H9 (cell line): ENCODE measurements at regions not wholly inside any gene's neighbourhood (a gene's known extent, or its start where the extent isn't known, plus 50 kb on each side); places are given as distances from the start of the nearest gene placed in this dataset.

Experiments used
- DNase-seq: peaks from one replicate; pipeline ENCODE4 v3.0.0-alpha.2; 2017
- H2AFZ ChIP-seq: one replicate; pipeline ENCODE4 v1.6.1; 2013; ENCODE audit warnings: mild to moderate bottlenecking, low read length, control low read depth, moderate library complexity
- H2AK5ac ChIP-seq: 2 replicates; pipeline ENCODE4 v1.6.1; 2013; ENCODE audit warnings: low read length, control low read depth, mixed read lengths; ENCODE audit not compliant: insufficient read length
- H2BK120ac ChIP-seq: one replicate; pipeline ENCODE4 v1.6.1; 2013; ENCODE audit warnings: low read depth, mild to moderate bottlenecking, low read length, control low read depth, inconsistent platforms; ENCODE audit not compliant: poor library complexity, severe bottlenecking
- H2BK12ac ChIP-seq: 2 replicates; pipeline ENCODE4 v1.6.1; 2013; ENCODE audit warnings: low read length, control low read depth, mixed read lengths, low read depth; ENCODE audit not compliant: insufficient read length
- H2BK15ac ChIP-seq: 2 replicates; pipeline ENCODE4 v1.6.1; 2013; ENCODE audit warnings: low read depth, low read length, control low read depth
- H2BK20ac ChIP-seq: one replicate; pipeline ENCODE4 v1.6.1; 2013; ENCODE audit warnings: low read depth, mild to moderate bottlenecking, low read length, control low read depth, inconsistent platforms; ENCODE audit not compliant: poor library complexity, severe bottlenecking
- H2BK5ac ChIP-seq: 2 replicates; pipeline ENCODE4 v1.6.1; 2013; ENCODE audit warnings: low read length, control low read depth, mixed read lengths; ENCODE audit not compliant: insufficient read length
- H3K14ac ChIP-seq: 2 replicates; pipeline ENCODE4 v1.6.1; 2013; ENCODE audit warnings: low read length, control low read depth; ENCODE audit not compliant: insufficient read depth
- H3K18ac ChIP-seq: 2 replicates; pipeline ENCODE4 v1.6.1; 2013; ENCODE audit warnings: low read depth, mild to moderate bottlenecking, mixed read lengths, low read length, control low read depth; ENCODE audit not compliant: insufficient read length
- H3K23ac ChIP-seq: 2 replicates; pipeline ENCODE4 v1.6.1; 2013; ENCODE audit warnings: low read length, control low read depth, mixed read lengths, low read depth; ENCODE audit not compliant: insufficient read length
- H3K23me2 ChIP-seq: 2 replicates; pipeline ENCODE4 v1.6.1; 2013; ENCODE audit warnings: low read depth, mild to moderate bottlenecking, mixed read lengths, low read length, control low read depth; ENCODE audit not compliant: insufficient read length, poor library complexity, severe bottlenecking
- H3K27ac ChIP-seq: 2 replicates; pipeline ENCODE4 v1.5.1; 2013; ENCODE audit warnings: low read length, control low read depth, mixed read lengths, low read depth; ENCODE audit not compliant: insufficient read length
- H3K27me3 ChIP-seq: 2 replicates; pipeline ENCODE4 v1.6.1; 2013; ENCODE audit warnings: low read length, control low read depth, inconsistent platforms; ENCODE audit not compliant: insufficient read depth
- H3K4ac ChIP-seq: 2 replicates; pipeline ENCODE4 v1.6.1; 2013; ENCODE audit warnings: low read depth, mild to moderate bottlenecking, control low read depth, inconsistent platforms, low read length, moderate library complexity
- H3K4me1 ChIP-seq: 2 replicates; pipeline ENCODE4 v1.6.1; 2013; ENCODE audit warnings: low read length, control low read depth, inconsistent platforms; ENCODE audit not compliant: insufficient read depth
- H3K4me2 ChIP-seq: 2 replicates; pipeline ENCODE4 v1.6.1; 2013; ENCODE audit warnings: low read length, control low read depth, mixed read lengths; ENCODE audit not compliant: insufficient read length, insufficient read depth
- H3K56ac ChIP-seq: 2 replicates; pipeline ENCODE4 v1.6.1; 2013; ENCODE audit warnings: low read depth, mild to moderate bottlenecking, mixed read lengths, low read length, control low read depth; ENCODE audit not compliant: insufficient read length
- H3K79me1 ChIP-seq: 2 replicates; pipeline ENCODE4 v1.6.1; 2013; ENCODE audit warnings: low read depth, mild to moderate bottlenecking, moderate library complexity, low read length, control low read depth, inconsistent platforms; ENCODE audit not compliant: insufficient read depth, poor library complexity, severe bottlenecking
- H3K79me2 ChIP-seq: 2 replicates; pipeline ENCODE4 v1.6.1; 2013; ENCODE audit warnings: low read length, control low read depth, inconsistent platforms; ENCODE audit not compliant: insufficient read depth
- H3K9ac ChIP-seq: 2 replicates; pipeline ENCODE4 v1.6.1; 2013; ENCODE audit warnings: low read length, control low read depth, mixed read lengths; ENCODE audit not compliant: insufficient read length; ENCODE audit errors: extremely low read depth
- H3K9me3 ChIP-seq: one replicate; pipeline ENCODE4 v1.6.1; 2013; ENCODE audit warnings: low read depth, low read length, inconsistent platforms; ENCODE audit not compliant: control insufficient read depth
- H3T11ph ChIP-seq: one replicate; pipeline ENCODE4 v1.6.1; 2013; ENCODE audit warnings: mild to moderate bottlenecking, low read length, control low read depth, inconsistent platforms
- H4K20me1 ChIP-seq: one replicate; pipeline ENCODE4 v1.6.1; 2013; ENCODE audit not compliant: control insufficient read depth, insufficient read length, insufficient read depth
- H4K5ac ChIP-seq: 2 replicates; pipeline ENCODE4 v1.6.1; 2013; ENCODE audit warnings: low read depth, mild to moderate bottlenecking, mixed read lengths, low read length, control low read depth; ENCODE audit not compliant: insufficient read length
- H4K8ac ChIP-seq: replicated peaks from 2 replicates; pipeline ENCODE4 v1.6.1; 2013; ENCODE audit warnings: low read length, control low read depth, mixed read lengths, low read depth; ENCODE audit not compliant: insufficient read length
- H4K91ac ChIP-seq: 2 replicates; pipeline ENCODE4 v1.6.1; 2013; ENCODE audit warnings: low read depth, mild to moderate bottlenecking, moderate library complexity, mixed read lengths, low read length, control low read depth; ENCODE audit not compliant: insufficient read length
- H3K27ac Mint-ChIP-seq, 3 experiments: 2 replicates in 2 of 3; 3 replicates in 1 of 3; pipeline ENCODE4 v1.8.0; 2020 to 2021; ENCODE audit warnings: mixed read lengths in 3 of 3, mild to moderate bottlenecking in 1 of 3, moderate library complexity in 1 of 3
- H3K27me3 Mint-ChIP-seq: 2 replicates; pipeline ENCODE4 v1.8.0; 2021; ENCODE audit warnings: low read depth, mild to moderate bottlenecking, moderate library complexity, mixed read lengths
- H3K36me3 Mint-ChIP-seq, 3 experiments: 2 replicates in 2 of 3; 3 replicates in 1 of 3; pipeline ENCODE4 v1.8.0; 2020 to 2021; ENCODE audit warnings: low read depth in 3 of 3, mixed read lengths in 3 of 3; ENCODE audit not compliant: insufficient read depth in 1 of 3
- H3K4me1 Mint-ChIP-seq, 2 experiments: 2 replicates each; pipeline ENCODE4 v1.8.0; 2020; ENCODE audit warnings: mixed read lengths in 2 of 2
- H3K4me3 Mint-ChIP-seq, 2 experiments: 2 replicates in 1 of 2; 3 replicates in 1 of 2; pipeline ENCODE4 v1.8.0; 2020 to 2021; ENCODE audit warnings: mild to moderate bottlenecking in 2 of 2, mixed read lengths in 2 of 2, moderate library complexity in 1 of 2
- H3K9me3 Mint-ChIP-seq, 2 experiments: 2 replicates in 1 of 2; 3 replicates in 1 of 2; pipeline ENCODE4 v1.8.0; 2020; ENCODE audit warnings: mild to moderate bottlenecking in 2 of 2, mixed read lengths in 2 of 2, moderate library complexity in 1 of 2
- CTCF ChIP-seq: fragments of 200-600 bp; sonication (generic); conservative IDR thresholded peaks from 3 replicates; pipeline ENCODE4 v1.8.0; 2021; ENCODE audit warnings: antibody characterized with exemption, mild to moderate bottlenecking
- WGBS: extraction: QIAGEN DNeasy Blood & Tissue Kit; methylation state at CpG from one replicate; pipeline ENCODE4 v1.1.7; 2013; ENCODE audit warnings: missing lambda C conversion rate, low lambda C conversion rate, mixed read lengths; ENCODE audit not compliant: insufficient read length; ENCODE audit errors: extremely low coverage; 5-methylcytosine and 5-hydroxymethylcytosine counted together

GRCh38 chr1:10860682-10861081 is 64.2 kb upstream of the CASZ1 start:
- no peak overlapping the region for H4K91ac ChIP-seq
- H4K20me1 ChIP-seq, result no peaks in the 10 kb centered on the region
- no peaks in the 10 kb centered on the region for H3K9me3 Mint-ChIP-seq
- no peaks in the 10 kb centered on the region for H3K27me3 ChIP-seq
- no peak overlapping the region for H2AFZ ChIP-seq
- H3K23me2 ChIP-seq, result no peaks in the 10 kb centered on the region
- H3K9ac ChIP-seq, result no peak overlapping the region
- WGBS, result no CpG with 5 or more reads among the region's 11 CpGs
- no peak overlapping the region for H3T11ph ChIP-seq
- no peak for DNase-seq
- H2BK15ac ChIP-seq, result no peak overlapping the region
- H3K27me3 Mint-ChIP-seq, result peaks cover 41% of the 10 kb centered on the region
- H3K23ac ChIP-seq, result no peak overlapping the region
- H3K4ac ChIP-seq, result no peak overlapping the region
- H3K79me2 ChIP-seq, result no peaks in the 10 kb centered on the region
- H3K18ac ChIP-seq, result no peak overlapping the region
- no peak overlapping the region for H2BK12ac ChIP-seq
- H4K8ac ChIP-seq, result no peak overlapping the region
- H2BK20ac ChIP-seq, result no peak overlapping the region
- no peak overlapping the region for H3K56ac ChIP-seq
- no peaks in the 10 kb centered on the region for H3K4me1 ChIP-seq
- peaks cover 29 to 56% of the 10 kb centered on the region in 2 experiments for H3K4me1 Mint-ChIP-seq
- no peak overlapping the region for H3K4me2 ChIP-seq
- no peaks in the 10 kb centered on the region for H3K9me3 ChIP-seq
- no peak overlapping the region for H4K5ac ChIP-seq
- H3K27ac ChIP-seq, result no peak overlapping the region
- H3K36me3 Mint-ChIP-seq, result no peaks in the 10 kb centered on the region
- no peak overlapping the region for H2AK5ac ChIP-seq
- H3K4me3 Mint-ChIP-seq, result no peak overlapping the region
- no peak overlapping the region for H2BK120ac ChIP-seq
- H2BK5ac ChIP-seq, result no peak overlapping the region
- H3K79me1 ChIP-seq, result no peaks in the 10 kb centered on the region
- H3K27ac Mint-ChIP-seq, result 0 out of 7 replicates have a peak overlapping the region, but pooled peaks of 1 of the 3 experiments have one; percentile 4
- H3K14ac ChIP-seq, result no peak overlapping the region
- no peak for TF ChIP-seq CTCF
